GM10266 (cell line): ENCODE measurements at regions not wholly inside any gene's neighbourhood (a gene's known extent, or its start where the extent isn't known, plus 50 kb on each side); places are given as distances from the start of the nearest gene placed in this dataset.

Experiments
- DNase-seq: peaks from one replicate; pipeline ENCODE4 v3.0.0; 2012; ENCODE audit errors: extremely low spot score
- TF ChIP-seq, protein P1 (sequence below): IDR thresholded peaks from 2 replicates; pipeline ENCODE4 v1.5.1; 2012; ENCODE audit warnings: mild to moderate bottlenecking, low read depth; ENCODE audit not compliant: control insufficient read depth, insufficient read depth; ENCODE audit errors: missing control alignments

DNA sequence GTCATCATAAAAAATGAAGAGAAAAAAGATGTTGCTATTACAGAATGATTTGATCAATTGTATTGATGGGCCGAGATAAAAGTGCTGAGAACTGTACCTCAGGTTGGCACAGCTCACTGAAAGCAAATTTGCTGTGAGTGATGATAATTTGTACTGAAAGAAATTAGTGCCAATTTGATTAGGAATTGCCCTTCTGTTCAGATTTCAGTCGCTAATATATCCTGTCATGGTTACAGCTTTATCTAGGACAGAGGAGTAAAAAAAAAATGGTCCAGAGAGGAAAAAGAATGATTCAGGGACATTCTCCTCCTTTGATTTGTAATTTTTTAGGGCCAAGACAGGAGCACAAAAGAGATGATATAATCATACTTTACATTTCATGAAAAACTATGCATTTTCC lies 1264.2 kb downstream of the ROBO2 start:
- TF ChIP-seq, protein P1, sequence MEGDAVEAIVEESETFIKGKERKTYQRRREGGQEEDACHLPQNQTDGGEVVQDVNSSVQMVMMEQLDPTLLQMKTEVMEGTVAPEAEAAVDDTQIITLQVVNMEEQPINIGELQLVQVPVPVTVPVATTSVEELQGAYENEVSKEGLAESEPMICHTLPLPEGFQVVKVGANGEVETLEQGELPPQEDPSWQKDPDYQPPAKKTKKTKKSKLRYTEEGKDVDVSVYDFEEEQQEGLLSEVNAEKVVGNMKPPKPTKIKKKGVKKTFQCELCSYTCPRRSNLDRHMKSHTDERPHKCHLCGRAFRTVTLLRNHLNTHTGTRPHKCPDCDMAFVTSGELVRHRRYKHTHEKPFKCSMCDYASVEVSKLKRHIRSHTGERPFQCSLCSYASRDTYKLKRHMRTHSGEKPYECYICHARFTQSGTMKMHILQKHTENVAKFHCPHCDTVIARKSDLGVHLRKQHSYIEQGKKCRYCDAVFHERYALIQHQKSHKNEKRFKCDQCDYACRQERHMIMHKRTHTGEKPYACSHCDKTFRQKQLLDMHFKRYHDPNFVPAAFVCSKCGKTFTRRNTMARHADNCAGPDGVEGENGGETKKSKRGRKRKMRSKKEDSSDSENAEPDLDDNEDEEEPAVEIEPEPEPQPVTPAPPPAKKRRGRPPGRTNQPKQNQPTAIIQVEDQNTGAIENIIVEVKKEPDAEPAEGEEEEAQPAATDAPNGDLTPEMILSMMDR = no peak
- DNase-seq = no peak

DNA sequence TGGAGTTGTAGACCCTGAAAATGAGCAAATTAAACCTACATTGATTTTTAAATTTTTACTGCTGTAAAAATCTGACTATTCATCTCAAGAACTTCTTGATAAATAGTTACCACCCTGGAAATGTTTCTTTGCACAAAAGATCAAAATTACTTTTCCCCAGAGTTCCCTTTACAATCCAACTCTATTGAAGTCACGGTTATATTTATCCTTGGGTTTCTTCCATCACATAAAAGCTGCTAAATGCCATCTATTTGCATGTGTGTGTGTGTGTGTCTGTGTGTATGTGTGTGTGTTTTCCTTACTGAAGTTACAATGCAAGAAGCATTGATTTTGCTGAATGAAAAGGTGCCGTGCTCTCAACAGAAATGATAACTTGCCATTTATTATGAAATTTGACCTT lies 1273.0 kb downstream of the ROBO2 start:
- no peak for DNase-seq
- TF ChIP-seq, protein P1 = no peak

DNA sequence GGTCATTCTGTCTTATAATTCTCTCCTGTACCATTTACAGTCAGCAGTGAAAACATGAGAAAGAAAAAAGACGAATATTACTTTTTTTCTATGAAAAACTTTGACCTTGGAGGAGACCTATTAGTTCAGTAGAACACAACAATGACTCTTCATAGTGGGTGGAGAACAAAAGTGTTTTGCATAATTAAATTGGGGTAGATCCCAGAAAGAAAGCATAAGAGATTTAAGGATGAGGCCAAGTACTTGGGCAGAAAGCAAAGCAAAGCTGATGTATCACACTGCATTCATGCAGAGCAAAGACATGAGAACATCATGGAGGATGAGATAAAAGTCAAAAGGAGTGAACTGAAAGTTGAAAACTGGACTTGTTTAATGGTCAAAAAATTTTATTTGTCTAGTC lies 1273.4 kb downstream of the ROBO2 start:
- TF ChIP-seq, protein P1 = no peak
- DNase-seq = no peak

DNA sequence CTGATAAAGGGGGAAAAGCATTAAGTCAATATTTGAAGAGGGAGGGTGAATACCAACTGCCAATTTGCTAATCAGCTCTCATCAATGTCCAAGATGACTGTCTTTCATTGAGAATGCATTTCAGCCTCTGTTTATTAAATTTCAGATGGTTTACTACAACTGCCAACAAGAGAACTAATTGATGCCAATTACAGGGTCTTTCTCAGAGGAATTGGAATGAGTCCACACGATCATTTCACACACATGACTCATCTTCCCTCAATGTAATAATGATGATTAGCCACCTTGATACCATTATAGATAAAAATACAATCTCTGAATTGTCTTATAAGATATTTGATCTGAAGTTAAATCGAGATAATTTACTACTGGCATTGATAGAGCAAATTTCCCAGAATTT lies 1274.4 kb downstream of the ROBO2 start:
- TF ChIP-seq, protein P1 = no peak
- no peak for DNase-seq

DNA sequence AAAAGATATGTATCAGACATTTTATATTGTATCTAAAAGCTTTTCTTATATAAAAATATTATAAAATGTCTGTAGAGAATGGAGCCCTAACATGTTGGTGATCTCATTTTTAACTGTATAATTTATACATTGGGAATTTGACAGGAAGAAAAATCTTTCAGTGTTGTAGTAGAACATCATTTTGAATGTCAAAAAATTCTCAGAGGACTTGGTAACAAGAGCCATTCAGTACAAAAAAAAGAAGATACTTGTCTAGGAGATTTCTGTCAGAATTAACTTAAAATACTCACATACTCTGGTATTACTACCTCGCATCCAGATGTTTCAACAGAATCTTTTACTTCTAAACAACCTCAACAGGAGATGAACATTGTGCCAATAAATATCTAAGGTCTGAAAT lies 1277.9 kb downstream of the ROBO2 start:
- TF ChIP-seq, protein P1 = no peak
- no peak for DNase-seq

DNA sequence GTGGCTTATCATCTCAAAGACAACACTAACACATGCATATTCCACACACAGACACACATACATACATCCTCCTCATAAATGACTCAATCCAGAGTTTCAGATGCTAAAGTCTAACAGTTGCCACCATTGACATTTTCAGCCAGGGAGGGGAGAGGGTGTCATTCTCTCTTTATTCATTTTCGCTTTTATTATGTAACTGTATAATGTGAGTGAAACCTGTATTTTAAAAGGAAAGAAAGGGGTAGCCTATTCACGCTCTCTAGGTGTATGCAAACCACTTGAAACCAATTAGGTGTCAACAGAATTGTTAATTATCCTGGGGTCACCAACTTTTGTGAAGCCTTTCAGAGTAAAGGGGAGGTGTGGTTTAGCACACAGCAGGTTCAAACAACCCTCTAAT lies 1282.9 kb downstream of the ROBO2 start:
- DNase-seq = no peak
- TF ChIP-seq, protein P1 = no peak

DNA sequence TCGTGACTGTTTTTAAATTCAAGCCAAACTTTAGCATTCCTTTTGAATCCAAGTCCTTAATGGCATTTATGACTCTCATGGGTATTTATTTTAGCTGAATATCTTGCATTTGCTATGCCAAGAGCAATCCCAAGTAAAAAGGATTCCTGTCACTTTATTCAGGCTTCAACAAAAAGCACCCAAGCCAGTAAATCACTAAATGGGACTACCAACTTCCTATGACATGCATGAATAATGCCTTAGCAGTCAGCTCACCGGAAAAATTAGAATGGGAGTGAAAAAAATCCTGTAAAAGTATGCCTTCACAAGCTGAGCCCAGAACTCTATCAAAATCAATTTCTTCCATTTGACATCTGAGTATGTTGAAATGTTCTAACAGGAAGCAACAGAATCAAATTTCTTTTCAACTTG lies 1297.9 kb downstream of the ROBO2 start:
- no peak for DNase-seq
- TF ChIP-seq, protein P1 = no peak
